Neural progenitor cell (in vitro differentiated cells): ENCODE measurements at regions not wholly inside any gene's neighbourhood (a gene's known extent, or its start where the extent isn't known, plus 50 kb on each side); places are given as distances from the start of the nearest gene placed in this dataset.

ENCODE experiments used
- DNase-seq: peaks from one replicate; pipeline ENCODE4 v3.0.0-alpha.2; 2016; ENCODE audit warnings: low spot score
- H2AFZ ChIP-seq: fragments of 200-600 bp; sonication (generic); replicated peaks from 2 replicates; pipeline ENCODE4 v1.6.1; 2016; ENCODE audit warnings: antibody characterized with exemption
- H3F3A ChIP-seq: fragments of 200-600 bp; sonication (generic); 2 replicates; pipeline ENCODE4 v1.6.1; 2016; ENCODE audit warnings: antibody characterized with exemption, low read depth
- H3K27ac ChIP-seq: fragments of 200-600 bp; sonication (generic); 2 replicates; pipeline ENCODE4 v1.5.1; 2016; ENCODE audit warnings: mild to moderate bottlenecking
- H3K27me3 ChIP-seq: fragments of 200-600 bp; sonication (generic); 2 replicates; pipeline ENCODE4 v1.6.1; 2016; ENCODE audit warnings: mild to moderate bottlenecking, moderate library complexity
- H3K36me3 ChIP-seq: fragments of 200-600 bp; sonication (generic); 2 replicates; pipeline ENCODE4 v1.5.1; 2016
- H3K4me1 ChIP-seq: fragments of 200-600 bp; sonication (generic); 2 replicates; pipeline ENCODE4 v1.6.1; 2016; ENCODE audit warnings: mixed run types
- H3K4me2 ChIP-seq: fragments of 200-600 bp; sonication (generic); 2 replicates; pipeline ENCODE4 v1.6.1; 2016
- H3K4me3 ChIP-seq: fragments of 200-600 bp; sonication (generic); 2 replicates; pipeline ENCODE4 v1.5.1; 2016
- H3K79me2 ChIP-seq: fragments of 200-600 bp; sonication (generic); 2 replicates; pipeline ENCODE4 v1.6.1; 2016; ENCODE audit warnings: low read depth
- H3K9ac ChIP-seq: fragments of 200-600 bp; sonication (generic); 2 replicates; pipeline ENCODE4 v1.6.1; 2016
- H3K9me3 ChIP-seq: fragments of 200-600 bp; sonication (generic); 2 replicates; pipeline ENCODE4 v1.5.1; 2016; ENCODE audit warnings: low read depth
- H4K20me1 ChIP-seq: fragments of 200-600 bp; sonication (generic); 2 replicates; pipeline ENCODE4 v1.6.1; 2016; ENCODE audit warnings: low read depth
- H3K27ac Mint-ChIP-seq: 3 replicates; pipeline ENCODE4 v1.8.0; 2021; ENCODE audit warnings: mixed read lengths
- H3K27me3 Mint-ChIP-seq: 2 replicates; pipeline ENCODE4 v1.8.0; 2022; ENCODE audit warnings: low read depth, mild to moderate bottlenecking, inconsistent platforms, moderate library complexity, mixed read lengths; ENCODE audit not compliant: insufficient read depth
- H3K36me3 Mint-ChIP-seq: 3 replicates; pipeline ENCODE4 v1.8.0; 2021; ENCODE audit warnings: mixed read lengths
- H3K4me1 Mint-ChIP-seq: 3 replicates; pipeline ENCODE4 v1.8.0; 2021; ENCODE audit warnings: mixed read lengths
- H3K4me3 Mint-ChIP-seq: 3 replicates; pipeline ENCODE4 v1.8.0; 2021; ENCODE audit warnings: mild to moderate bottlenecking, moderate library complexity, mixed read lengths
- H3K9me3 Mint-ChIP-seq: 3 replicates; pipeline ENCODE4 v1.8.0; 2020; ENCODE audit warnings: mixed read lengths
- CTCF ChIP-seq: fragments of 200-600 bp; sonication (generic); IDR thresholded peaks from 2 replicates; pipeline ENCODE4 v1.5.1; 2017; ENCODE audit warnings: antibody characterized with exemption, mild to moderate bottlenecking
- EZH2 ChIP-seq: fragments of 200-600 bp; sonication (generic); IDR thresholded peaks from 2 replicates; pipeline ENCODE4 v1.6.1; 2017; ENCODE audit warnings: antibody characterized with exemption, mild to moderate bottlenecking, moderate library complexity
- EZH2phosphoT487 ChIP-seq: fragments of 200-600 bp; sonication (generic); IDR thresholded peaks from 2 replicates; pipeline ENCODE4 v1.6.1; 2017; ENCODE audit warnings: antibody characterized with exemption

GRCh38 chr18:59779979-59780378 lies 82.8 kb upstream of the CCBE1 start:
- Mint-ChIP-seq H3K4me1 (peaks cover 2% of the 10 kb centered on the region), H3K9me3 (peaks cover 9% of the 10 kb centered on the region)
- no peak overlapping the region for H3K4me2 ChIP-seq

GRCh38 chr18:59778434-59778833 lies 81.2 kb upstream of the CCBE1 start:
- no peaks in the 10 kb centered on the region for H3K9me3 ChIP-seq
- Mint-ChIP-seq H3K9me3 (peaks cover 10% of the 10 kb centered on the region), H3K27me3 (peaks cover 3% of the 10 kb centered on the region), H3K4me3 (no peak overlapping the region), H3K36me3 (no peaks in the 10 kb centered on the region), H3K27ac (no peak overlapping the region), H3K4me1 (peaks cover 2% of the 10 kb centered on the region)
- no peak overlapping the region for H3K4me2 ChIP-seq
- no peak overlapping the region for H2AFZ ChIP-seq
- H3K4me1 ChIP-seq = no peaks in the 10 kb centered on the region
- H3K4me3 ChIP-seq = no peak overlapping the region
- no peak for TF ChIP-seq EZH2phosphoT487
- TF ChIP-seq EZH2 = no peak
- no peak for TF ChIP-seq CTCF
- no peak for DNase-seq
- H3K27ac ChIP-seq = no peak overlapping the region
- H3K27me3 ChIP-seq = no peaks in the 10 kb centered on the region
- no peaks in the 10 kb centered on the region for H3F3A ChIP-seq
- H3K79me2 ChIP-seq = no peaks in the 10 kb centered on the region
- H3K36me3 ChIP-seq = no peaks in the 10 kb centered on the region
- H4K20me1 ChIP-seq = no peaks in the 10 kb centered on the region
- H3K9ac ChIP-seq = no peak overlapping the region

More at GRCh38 chr18:59779979-59780378, 82.8 kb upstream of the CCBE1 start:
- no peak overlapping the region for H2AFZ ChIP-seq
- H3K27ac ChIP-seq = no peak overlapping the region
- no peaks in the 10 kb centered on the region for H3K79me2 ChIP-seq
- no peaks in the 10 kb centered on the region for H3F3A ChIP-seq
- Mint-ChIP-seq H3K27ac (no peak overlapping the region), H3K27me3 (peaks cover 3% of the 10 kb centered on the region), H3K36me3 (no peaks in the 10 kb centered on the region), H3K4me3 (no peak overlapping the region)
- no peaks in the 10 kb centered on the region for H3K36me3 ChIP-seq
- no peak overlapping the region for H3K4me3 ChIP-seq
- DNase-seq = no peak
- TF ChIP-seq CTCF (no peak), EZH2 (no peak), EZH2phosphoT487 (no peak)
- H3K9ac ChIP-seq = no peak overlapping the region
- no peaks in the 10 kb centered on the region for H4K20me1 ChIP-seq
- no peaks in the 10 kb centered on the region for H3K4me1 ChIP-seq
- H3K9me3 ChIP-seq = no peaks in the 10 kb centered on the region
- H3K27me3 ChIP-seq = no peaks in the 10 kb centered on the region

- Histone ChIP-seq H4K20me1 (no peaks in the 10 kb centered on the region), H3K4me1 (no peaks in the 10 kb centered on the region), H3K4me3 (no peak overlapping the region), H3K27ac (no peak overlapping the region), H3K9me3 (no peaks in the 10 kb centered on the region), H3K79me2 (no peaks in the 10 kb centered on the region), H3F3A (no peaks in the 10 kb centered on the region), H3K27me3 (no peaks in the 10 kb centered on the region), H3K4me2 (no peak overlapping the region), H2AFZ (no peak overlapping the region), H3K36me3 (no peaks in the 10 kb centered on the region), H3K9ac (no peak overlapping the region)
- no peaks in the 10 kb centered on the region for H3K4me1 Mint-ChIP-seq
- peaks cover 10% of the 10 kb centered on the region for H3K9me3 Mint-ChIP-seq
- no peaks in the 10 kb centered on the region for H3K36me3 Mint-ChIP-seq
- H3K27me3 Mint-ChIP-seq = peaks cover 3% of the 10 kb centered on the region
- TF ChIP-seq CTCF (no peak), EZH2 (no peak)
- H3K27ac Mint-ChIP-seq = no peak overlapping the region
- no peak for DNase-seq
- no peak overlapping the region for H3K4me3 Mint-ChIP-seq
Measured at GRCh38 chr18:59777636-59778035, 80.4 kb upstream of the CCBE1 start.
